Astrocyte (in vitro differentiated cells and primary cell): ENCODE measurements at regions not wholly inside any gene's neighbourhood (a gene's known extent, or its start where the extent isn't known, plus 50 kb on each side); places are given as distances from the start of the nearest gene placed in this dataset.

Source experiments
- DNase-seq: peaks from one replicate; pipeline ENCODE4 v3.0.0-alpha.2; 2010; ENCODE audit warnings: low read depth
- FAIRE-seq: peaks from 2 replicates; lab custom pipeline; 2011; peaks lifted over from hg19 to GRCh38; lab: Jason Lieb, UNC
- H2AFZ ChIP-seq: 2 replicates; pipeline ENCODE4 v1.6.0; 2012; ENCODE audit warnings: low read depth, low read length, inconsistent platforms
- H3K27ac ChIP-seq: 2 replicates; pipeline ENCODE4 v1.5.1; 2011; ENCODE audit warnings: low read depth, low read length, inconsistent platforms
- H3K27me3 ChIP-seq: 2 replicates; pipeline ENCODE4 v1.6.0; 2011; ENCODE audit warnings: low read length, inconsistent platforms; ENCODE audit not compliant: insufficient read depth
- H3K36me3 ChIP-seq: 2 replicates; pipeline ENCODE4 v1.5.1; 2011; ENCODE audit warnings: low read length, inconsistent platforms; ENCODE audit not compliant: insufficient read depth
- H3K4me1 ChIP-seq: 2 replicates; pipeline ENCODE4 v1.5.1; 2011; ENCODE audit warnings: low read length, inconsistent platforms; ENCODE audit not compliant: insufficient read depth
- H3K4me2 ChIP-seq: 2 replicates; pipeline ENCODE4 v1.6.0; 2012; ENCODE audit warnings: low read length, inconsistent platforms
- H3K4me3 ChIP-seq: 2 replicates; pipeline ENCODE4 v1.5.1; 2011; ENCODE audit warnings: low read depth, mild to moderate bottlenecking, low read length, inconsistent platforms; ENCODE audit not compliant: insufficient read depth
- H3K79me2 ChIP-seq: 2 replicates; pipeline ENCODE4 v1.6.0; 2012; ENCODE audit warnings: mild to moderate bottlenecking, low read length, inconsistent platforms; ENCODE audit not compliant: insufficient read depth
- H3K9ac ChIP-seq: 2 replicates; pipeline ENCODE4 v1.6.0; 2012; ENCODE audit warnings: mild to moderate bottlenecking, low read length, inconsistent platforms
- H3K9me3 ChIP-seq: 2 replicates; pipeline ENCODE4 v1.5.1; 2012; ENCODE audit warnings: low read depth, mild to moderate bottlenecking, low read length, inconsistent platforms; ENCODE audit not compliant: insufficient read depth
- H4K20me1 ChIP-seq: 2 replicates; pipeline ENCODE4 v1.6.0; 2012; ENCODE audit warnings: low read length, inconsistent platforms; ENCODE audit not compliant: insufficient read depth
- H3K27ac Mint-ChIP-seq: one replicate; pipeline ENCODE4 v1.8.0; 2021; ENCODE audit warnings: mild to moderate bottlenecking, mixed read lengths; ENCODE audit not compliant: unreplicated experiment
- H3K27me3 Mint-ChIP-seq: one replicate; pipeline ENCODE4 v1.8.0; 2021; ENCODE audit warnings: low read depth, mixed read lengths; ENCODE audit not compliant: unreplicated experiment
- H3K36me3 Mint-ChIP-seq: one replicate; pipeline ENCODE4 v1.8.0; 2021; ENCODE audit warnings: low read depth, mixed read lengths; ENCODE audit not compliant: unreplicated experiment
- H3K4me1 Mint-ChIP-seq: one replicate; pipeline ENCODE4 v1.8.0; 2021; ENCODE audit warnings: low read depth, mixed read lengths; ENCODE audit not compliant: unreplicated experiment
- H3K4me3 Mint-ChIP-seq: one replicate; pipeline ENCODE4 v1.8.0; 2021; ENCODE audit warnings: mild to moderate bottlenecking, moderate library complexity, mixed read lengths; ENCODE audit not compliant: unreplicated experiment
- H3K9me3 Mint-ChIP-seq: one replicate; pipeline ENCODE4 v1.8.0; 2021; ENCODE audit warnings: mild to moderate bottlenecking, mixed read lengths; ENCODE audit not compliant: unreplicated experiment
- CTCF ChIP-seq: IDR thresholded peaks from 2 replicates; pipeline ENCODE4 v1.5.1; 2011; ENCODE audit warnings: low read depth, mild to moderate bottlenecking, inconsistent platforms, low read length, moderate library complexity; ENCODE audit not compliant: insufficient read depth
- EZH2 ChIP-seq: IDR thresholded peaks from 2 replicates; pipeline ENCODE4 v1.6.1; 2012; ENCODE audit warnings: mild to moderate bottlenecking, low read length, inconsistent platforms; ENCODE audit not compliant: insufficient read depth

GRCh38 chr2:76512201-76512820 lies 801.6 kb upstream of the GCFC2 start:
- no peaks in the 10 kb centered on the region for H3K4me1 ChIP-seq
- Mint-ChIP-seq H3K36me3 (no peaks in the 10 kb centered on the region), H3K27ac (no peak overlapping the region), H3K4me3 (no peak overlapping the region), H3K9me3 (no peaks in the 10 kb centered on the region), H3K4me1 (no peaks in the 10 kb centered on the region), H3K27me3 (no peaks in the 10 kb centered on the region)
- H3K36me3 ChIP-seq = no peaks in the 10 kb centered on the region
- no peaks in the 10 kb centered on the region for H4K20me1 ChIP-seq
- TF ChIP-seq EZH2 (no peak), CTCF (no peak)
- H3K4me3 ChIP-seq = no peak overlapping the region
- no peaks in the 10 kb centered on the region for H3K79me2 ChIP-seq
- FAIRE-seq = no peak
- no peak overlapping the region for H3K4me2 ChIP-seq
- no peak overlapping the region for H2AFZ ChIP-seq
- no peak for DNase-seq
- H3K9me3 ChIP-seq = no peaks in the 10 kb centered on the region
- H3K9ac ChIP-seq = no peak overlapping the region
- no peaks in the 10 kb centered on the region for H3K27me3 ChIP-seq
- H3K27ac ChIP-seq = no peak overlapping the region

- H3K36me3 Mint-ChIP-seq = no peaks in the 10 kb centered on the region
- no peak overlapping the region for H2AFZ ChIP-seq
- H3K79me2 ChIP-seq = no peaks in the 10 kb centered on the region
- H3K27ac ChIP-seq = no peak overlapping the region
- FAIRE-seq (no peak), DNase-seq (no peak)
- H3K9me3 ChIP-seq = no peaks in the 10 kb centered on the region
- H3K9ac ChIP-seq = no peak overlapping the region
- no peaks in the 10 kb centered on the region for H3K27me3 ChIP-seq
- H3K27me3 Mint-ChIP-seq = no peaks in the 10 kb centered on the region
- H3K9me3 Mint-ChIP-seq = no peaks in the 10 kb centered on the region
- H3K4me3 ChIP-seq = no peak overlapping the region
- H3K36me3 ChIP-seq = no peaks in the 10 kb centered on the region
- H3K27ac Mint-ChIP-seq = no peak overlapping the region
- H3K4me1 Mint-ChIP-seq = peaks cover 4% of the 10 kb centered on the region
- H4K20me1 ChIP-seq = no peaks in the 10 kb centered on the region
- no peak overlapping the region for H3K4me3 Mint-ChIP-seq
- TF ChIP-seq CTCF (no peak), EZH2 (no peak)
- no peak overlapping the region for H3K4me2 ChIP-seq
- no peaks in the 10 kb centered on the region for H3K4me1 ChIP-seq
These were observed 795.8 kb upstream of the GCFC2 start for GRCh38 chr2:76506538-76506937.

GRCh38 chr2:76501641-76502040 lies 790.9 kb upstream of the GCFC2 start:
- Histone ChIP-seq H3K27me3 (no peaks in the 10 kb centered on the region), H3K9ac (no peak overlapping the region), H3K79me2 (no peaks in the 10 kb centered on the region), H3K9me3 (no peaks in the 10 kb centered on the region), H3K36me3 (no peaks in the 10 kb centered on the region), H3K4me3 (no peak overlapping the region), H3K4me1 (no peaks in the 10 kb centered on the region), H2AFZ (no peak overlapping the region), H3K27ac (no peak overlapping the region), H4K20me1 (no peaks in the 10 kb centered on the region), H3K4me2 (no peak overlapping the region)
- Mint-ChIP-seq H3K9me3 (no peaks in the 10 kb centered on the region), H3K36me3 (no peaks in the 10 kb centered on the region), H3K27me3 (no peaks in the 10 kb centered on the region), H3K4me1 (peaks cover 5% of the 10 kb centered on the region), H3K27ac (no peak overlapping the region), H3K4me3 (no peak overlapping the region)
- TF ChIP-seq CTCF (no peak), EZH2 (no peak)
- DNase-seq (no peak), FAIRE-seq (no peak)
